Mesothelial cell of epicardium (in vitro differentiated cells): ENCODE measurements at regions not wholly inside any gene's neighbourhood (a gene's known extent, or its start where the extent isn't known, plus 50 kb on each side); places are given as distances from the start of the nearest gene placed in this dataset.

ENCODE experiments used
- DNase-seq, 2 experiments: peaks; one replicate each; pipeline ENCODE4 v3.0.0; 2021; ENCODE audit warnings: low spot score in 2 of 2; ENCODE audit not compliant: unreplicated experiment in 2 of 2
- H3K27ac Mint-ChIP-seq: 2 replicates; pipeline ENCODE4 v1.8.0; 2021; ENCODE audit warnings: mixed read lengths
- H3K27me3 Mint-ChIP-seq: 2 replicates; pipeline ENCODE4 v1.8.0; 2021; ENCODE audit warnings: low read depth, mixed read lengths
- H3K36me3 Mint-ChIP-seq: 2 replicates; pipeline ENCODE4 v1.8.0; 2021; ENCODE audit warnings: mixed read lengths
- H3K4me1 Mint-ChIP-seq: 2 replicates; pipeline ENCODE4 v1.8.0; 2021; ENCODE audit warnings: mixed read lengths
- H3K4me3 Mint-ChIP-seq: 2 replicates; pipeline ENCODE4 v1.8.0; 2021; ENCODE audit warnings: mild to moderate bottlenecking, moderate library complexity, mixed read lengths
- H3K9me3 Mint-ChIP-seq: 2 replicates; pipeline ENCODE4 v1.8.0; 2021; ENCODE audit warnings: mixed read lengths
- CTCF ChIP-seq: fragments of 200-600 bp; sonication (generic); IDR thresholded peaks from one replicate; pipeline ENCODE4 v1.5.0; 2021; ENCODE audit warnings: antibody characterized with exemption; ENCODE audit not compliant: unreplicated experiment

DNA sequence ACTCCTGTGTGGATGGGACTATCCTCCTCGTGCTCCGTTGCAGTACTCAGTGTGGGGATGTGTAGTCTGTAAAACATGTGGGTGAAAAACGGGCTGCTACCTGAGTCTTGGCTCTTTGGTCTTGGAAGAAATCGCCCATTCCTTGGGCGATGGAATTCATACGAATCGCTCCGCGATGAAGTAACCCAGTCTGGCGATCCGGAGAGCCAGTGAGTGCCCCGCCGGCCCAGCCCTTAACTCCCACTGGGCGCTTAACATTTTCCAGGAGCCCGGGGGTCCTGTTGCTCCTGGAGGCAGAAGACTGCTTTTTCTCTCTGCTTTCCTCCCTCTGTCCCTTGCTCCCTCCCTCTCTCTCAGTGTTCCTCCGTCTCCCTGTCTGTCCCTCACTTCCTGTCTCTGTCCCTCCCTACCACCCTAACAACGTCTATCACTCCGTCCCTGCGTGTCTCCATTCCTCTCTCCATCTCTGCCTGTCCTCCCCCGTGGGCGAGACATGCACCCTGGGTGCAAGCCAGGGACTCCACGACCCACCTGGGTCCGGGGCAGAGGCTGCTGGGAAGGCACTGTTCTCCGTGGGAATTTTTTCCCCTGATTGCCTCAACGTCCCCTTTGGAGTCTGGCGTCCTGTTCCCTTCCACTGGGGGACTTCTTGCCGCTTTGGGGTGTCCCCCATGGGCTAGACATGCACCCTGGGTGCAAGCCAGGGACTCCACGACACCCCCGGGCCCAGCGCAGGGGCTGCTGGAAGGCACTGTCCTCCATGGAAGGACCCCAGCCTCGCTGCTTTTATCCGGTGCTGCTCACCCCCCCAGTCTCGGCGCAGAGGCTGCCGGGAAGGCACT lies 188.6 kb downstream of the ALG10 start:
- no peak for TF ChIP-seq CTCF
- Mint-ChIP-seq H3K9me3 (peaks cover 42% of the 10 kb centered on the region), H3K4me1 (no peaks in the 10 kb centered on the region), H3K27ac (no peak overlapping the region), H3K4me3 (no peak overlapping the region), H3K36me3 (peaks cover 5% of the 10 kb centered on the region), H3K27me3 (no peaks in the 10 kb centered on the region)
- no peak for DNase-seq

GRCh38 chr12:34212651-34213050 lies 190.4 kb downstream of the ALG10 start:
- Mint-ChIP-seq H3K4me3 (no peak overlapping the region), H3K36me3 (peaks cover 7% of the 10 kb centered on the region), H3K4me1 (no peaks in the 10 kb centered on the region), H3K9me3 (peaks cover 35% of the 10 kb centered on the region), H3K27ac (no peak overlapping the region), H3K27me3 (no peaks in the 10 kb centered on the region)
- no peak for DNase-seq
- no peak for TF ChIP-seq CTCF

DNA sequence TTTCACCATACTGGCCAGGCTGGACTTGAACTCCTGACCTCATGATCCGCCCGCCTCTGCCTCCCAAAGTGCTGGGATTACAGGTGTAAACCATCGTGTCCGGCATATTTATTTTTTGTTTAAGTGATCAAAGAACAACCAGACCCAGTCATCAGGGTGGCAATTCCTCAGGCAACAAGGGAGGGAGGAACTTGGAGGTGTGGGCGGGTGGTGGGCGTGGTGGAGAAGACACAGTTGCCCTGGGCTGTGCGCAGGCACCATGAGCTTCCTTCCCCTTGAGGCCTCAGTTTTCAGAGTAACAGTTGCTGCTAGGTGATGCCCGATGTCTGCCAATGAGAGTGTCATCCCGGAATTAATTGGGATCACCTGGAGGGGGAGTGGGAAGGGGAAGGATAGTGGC lies 191.7 kb downstream of the ALG10 start:
- DNase-seq, result no peak
- H3K4me3 Mint-ChIP-seq, result no peak overlapping the region
- H3K36me3 Mint-ChIP-seq, result peaks cover 5% of the 10 kb centered on the region
- H3K9me3 Mint-ChIP-seq, result peaks cover 33% of the 10 kb centered on the region
- no peak for TF ChIP-seq CTCF
- no peak overlapping the region for H3K27ac Mint-ChIP-seq
- H3K27me3 Mint-ChIP-seq, result no peaks in the 10 kb centered on the region
- H3K4me1 Mint-ChIP-seq, result no peaks in the 10 kb centered on the region

- no peak for TF ChIP-seq CTCF
- no peaks in the 10 kb centered on the region for H3K27me3 Mint-ChIP-seq
- H3K9me3 Mint-ChIP-seq, result peaks cover 33% of the 10 kb centered on the region
- no peak for DNase-seq
- peaks cover 5% of the 10 kb centered on the region for H3K36me3 Mint-ChIP-seq
- H3K4me3 Mint-ChIP-seq, result no peak overlapping the region
- H3K27ac Mint-ChIP-seq, result no peak overlapping the region
- no peaks in the 10 kb centered on the region for H3K4me1 Mint-ChIP-seq
These were observed 193.1 kb downstream of the ALG10 start for GRCh38 chr12:34215213-34215892.

DNA sequence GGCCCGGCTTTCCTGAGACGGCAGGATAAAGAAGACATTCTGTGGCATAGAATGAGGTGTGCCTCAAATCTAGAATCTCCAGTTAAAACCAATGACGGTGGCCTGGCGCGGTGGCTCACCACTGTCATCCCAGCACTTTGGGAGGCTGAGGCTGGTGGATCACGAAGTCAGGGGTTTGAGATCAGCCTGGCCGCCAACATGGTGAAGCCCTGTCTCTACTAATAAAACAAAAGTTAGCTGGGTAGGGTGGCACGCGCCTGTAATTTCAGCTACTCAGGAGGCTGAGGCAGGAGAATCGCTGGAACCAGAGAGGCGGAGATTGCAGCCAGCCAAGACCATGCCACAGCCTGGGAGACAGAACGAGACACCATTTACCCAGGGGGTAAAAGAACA lies 193.6 kb downstream of the ALG10 start:
- no peak for DNase-seq
- H3K36me3 Mint-ChIP-seq, result peaks cover 4% of the 10 kb centered on the region
- no peaks in the 10 kb centered on the region for H3K4me1 Mint-ChIP-seq
- no peak overlapping the region for H3K4me3 Mint-ChIP-seq
- H3K9me3 Mint-ChIP-seq, result peaks cover 33% of the 10 kb centered on the region
- no peak overlapping the region for H3K27ac Mint-ChIP-seq
- H3K27me3 Mint-ChIP-seq, result no peaks in the 10 kb centered on the region
- no peak for TF ChIP-seq CTCF
